Hepatocyte (in vitro differentiated cells): ENCODE measurements at regions not wholly inside any gene's neighbourhood (a gene's known extent, or its start where the extent isn't known, plus 50 kb on each side); places are given as distances from the start of the nearest gene placed in this dataset.

Source experiments
- DNase-seq: peaks from one replicate; pipeline ENCODE4 v3.0.0-alpha.2; 2016; ENCODE audit warnings: low spot score
- H2AFZ ChIP-seq: fragments of 200-600 bp; sonication (generic); 2 replicates; pipeline ENCODE4 v1.6.0; 2016; ENCODE audit warnings: antibody characterized with exemption, mild to moderate bottlenecking
- H3K27ac ChIP-seq: fragments of 200-600 bp; sonication (generic); 2 replicates; pipeline ENCODE4 v1.5.1; 2016; ENCODE audit warnings: mild to moderate bottlenecking
- H3K27me3 ChIP-seq: fragments of 200-600 bp; sonication (generic); 2 replicates; pipeline ENCODE4 v1.6.1; 2016
- H3K36me3 ChIP-seq: fragments of 200-600 bp; sonication (generic); replicated peaks from 2 replicates; pipeline ENCODE4 v1.5.1; 2016; ENCODE audit warnings: low read depth; ENCODE audit not compliant: insufficient read depth
- H3K4me1 ChIP-seq: fragments of 200-600 bp; sonication (generic); 2 replicates; pipeline ENCODE4 v1.5.1; 2016; ENCODE audit warnings: mild to moderate bottlenecking, moderate library complexity; ENCODE audit not compliant: insufficient read depth
- H3K4me2 ChIP-seq: fragments of 200-600 bp; sonication (generic); 2 replicates; pipeline ENCODE4 v1.6.0; 2016
- H3K4me3 ChIP-seq: fragments of 200-600 bp; sonication (generic); 2 replicates; pipeline ENCODE4 v1.5.1; 2016; ENCODE audit warnings: mild to moderate bottlenecking
- H3K79me2 ChIP-seq: fragments of 200-600 bp; sonication (generic); 2 replicates; pipeline ENCODE4 v1.6.0; 2017; ENCODE audit warnings: mild to moderate bottlenecking
- H3K9me2 ChIP-seq: fragments of 200-600 bp; sonication (generic); replicated peaks from 2 replicates; pipeline ENCODE4 v1.6.0; 2017; ENCODE audit warnings: mild to moderate bottlenecking; ENCODE audit not compliant: insufficient read depth
- H3K9me3 ChIP-seq: fragments of 200-600 bp; sonication (generic); 2 replicates; pipeline ENCODE4 v1.5.1; 2016; ENCODE audit warnings: low read depth, mild to moderate bottlenecking
- H4K20me1 ChIP-seq: fragments of 200-600 bp; sonication (generic); 2 replicates; pipeline ENCODE4 v1.6.0; 2016; ENCODE audit warnings: mild to moderate bottlenecking; ENCODE audit not compliant: insufficient read depth, poor library complexity, severe bottlenecking
- CTCF ChIP-seq: fragments of 200-600 bp; sonication (generic); IDR thresholded peaks from 2 replicates; pipeline ENCODE4 v1.5.1; 2016; ENCODE audit warnings: antibody characterized with exemption, mild to moderate bottlenecking; ENCODE audit not compliant: poor library complexity
- EZH2 ChIP-seq: fragments of 200-600 bp; sonication (generic); IDR thresholded peaks from 2 replicates; pipeline ENCODE4 v1.6.1; 2016; ENCODE audit warnings: antibody characterized with exemption, mild to moderate bottlenecking, borderline replicate concordance
- EZH2phosphoT487 ChIP-seq: fragments of 200-600 bp; sonication (generic); IDR thresholded peaks from one replicate; pipeline ENCODE4 v1.6.1; 2018; ENCODE audit warnings: antibody characterized with exemption, mild to moderate bottlenecking, low read depth, moderate library complexity; ENCODE audit not compliant: unreplicated experiment, severe bottlenecking
- WGBS: methylation state at CpG from one replicate; pipeline ENCODE4 v1.1.6; 2016; ENCODE audit warnings: low lambda C conversion rate; ENCODE audit errors: missing lambda C conversion rate; 5-methylcytosine and 5-hydroxymethylcytosine counted together

- Histone ChIP-seq H3K4me1 (peaks cover 27% of the 10 kb centered on the region), H3K4me3 (no peak overlapping the region), H3K79me2 (no peaks in the 10 kb centered on the region), H4K20me1 (no peaks in the 10 kb centered on the region), H3K27me3 (no peaks in the 10 kb centered on the region), H3K9me2 (no peaks in the 10 kb centered on the region), H3K36me3 (no peaks in the 10 kb centered on the region), H2AFZ (peak overlapping the region; percentile 31), H3K4me2 (no peak overlapping the region), H3K27ac (no peak overlapping the region), H3K9me3 (no peaks in the 10 kb centered on the region)
- 22% methylated on average over 3 of the region's 3 CpGs for WGBS
- DNase-seq, result peak; percentile 59
- TF ChIP-seq EZH2phosphoT487 (no peak), CTCF (no peak), EZH2 (no peak)
These were observed 120.8 kb upstream of the ADGRL2 start for GRCh38 chr1:81679942-81680341.

- DNase-seq, result no peak
- no peaks in the 10 kb centered on the region for H3K27me3 ChIP-seq
- H3K9me2 ChIP-seq, result no peaks in the 10 kb centered on the region
- H3K4me3 ChIP-seq, result no peak overlapping the region
- H3K79me2 ChIP-seq, result no peaks in the 10 kb centered on the region
- H3K4me1 ChIP-seq, result peaks cover 27% of the 10 kb centered on the region
- H3K36me3 ChIP-seq, result no peaks in the 10 kb centered on the region
- WGBS, result 67% methylated on average over 3 of the region's 3 CpGs
- H4K20me1 ChIP-seq, result no peaks in the 10 kb centered on the region
- no peak for TF ChIP-seq EZH2phosphoT487
- TF ChIP-seq CTCF, result no peak
- no peak for TF ChIP-seq EZH2
- no peak overlapping the region for H3K4me2 ChIP-seq
- H3K27ac ChIP-seq, result no peak overlapping the region
- H2AFZ ChIP-seq, result no peak overlapping the region
- H3K9me3 ChIP-seq, result no peaks in the 10 kb centered on the region
These were observed 122.0 kb upstream of the ADGRL2 start for GRCh38 chr1:81678779-81679178.

- Histone ChIP-seq H3K27me3 (no peaks in the 10 kb centered on the region), H2AFZ (no peak overlapping the region), H3K27ac (no peak overlapping the region), H4K20me1 (no peaks in the 10 kb centered on the region), H3K36me3 (no peaks in the 10 kb centered on the region), H3K4me2 (no peak overlapping the region), H3K9me3 (no peaks in the 10 kb centered on the region), H3K4me1 (no peaks in the 10 kb centered on the region), H3K79me2 (no peaks in the 10 kb centered on the region), H3K4me3 (no peak overlapping the region), H3K9me2 (no peaks in the 10 kb centered on the region)
- no peak for TF ChIP-seq EZH2
- no peak for TF ChIP-seq CTCF
- no peak for TF ChIP-seq EZH2phosphoT487
- DNase-seq, result no peak
These were observed 128.0 kb upstream of the ADGRL2 start for GRCh38 chr1:81672766-81673165.

- 65% methylated on average over 3 of the region's 3 CpGs for WGBS
- no peaks in the 10 kb centered on the region for H3K36me3 ChIP-seq
- H3K9me3 ChIP-seq, result no peaks in the 10 kb centered on the region
- no peaks in the 10 kb centered on the region for H3K79me2 ChIP-seq
- H3K4me3 ChIP-seq, result no peak overlapping the region
- no peak overlapping the region for H3K27ac ChIP-seq
- TF ChIP-seq EZH2phosphoT487, result no peak
- TF ChIP-seq CTCF, result no peak
- TF ChIP-seq EZH2, result no peak
- H3K27me3 ChIP-seq, result no peaks in the 10 kb centered on the region
- H3K4me2 ChIP-seq, result no peak overlapping the region
- no peaks in the 10 kb centered on the region for H3K4me1 ChIP-seq
- H4K20me1 ChIP-seq, result no peaks in the 10 kb centered on the region
- no peak for DNase-seq
- H3K9me2 ChIP-seq, result no peaks in the 10 kb centered on the region
- H2AFZ ChIP-seq, result no peak overlapping the region
These were observed 129.7 kb upstream of the ADGRL2 start for GRCh38 chr1:81671038-81671437.
